ENCODE measurements at regions not wholly inside any gene's neighbourhood (a gene's known extent, or its start where the extent isn't known, plus 50 kb on each side); places are given as distances from the start of the nearest gene placed in this dataset.

DNA sequence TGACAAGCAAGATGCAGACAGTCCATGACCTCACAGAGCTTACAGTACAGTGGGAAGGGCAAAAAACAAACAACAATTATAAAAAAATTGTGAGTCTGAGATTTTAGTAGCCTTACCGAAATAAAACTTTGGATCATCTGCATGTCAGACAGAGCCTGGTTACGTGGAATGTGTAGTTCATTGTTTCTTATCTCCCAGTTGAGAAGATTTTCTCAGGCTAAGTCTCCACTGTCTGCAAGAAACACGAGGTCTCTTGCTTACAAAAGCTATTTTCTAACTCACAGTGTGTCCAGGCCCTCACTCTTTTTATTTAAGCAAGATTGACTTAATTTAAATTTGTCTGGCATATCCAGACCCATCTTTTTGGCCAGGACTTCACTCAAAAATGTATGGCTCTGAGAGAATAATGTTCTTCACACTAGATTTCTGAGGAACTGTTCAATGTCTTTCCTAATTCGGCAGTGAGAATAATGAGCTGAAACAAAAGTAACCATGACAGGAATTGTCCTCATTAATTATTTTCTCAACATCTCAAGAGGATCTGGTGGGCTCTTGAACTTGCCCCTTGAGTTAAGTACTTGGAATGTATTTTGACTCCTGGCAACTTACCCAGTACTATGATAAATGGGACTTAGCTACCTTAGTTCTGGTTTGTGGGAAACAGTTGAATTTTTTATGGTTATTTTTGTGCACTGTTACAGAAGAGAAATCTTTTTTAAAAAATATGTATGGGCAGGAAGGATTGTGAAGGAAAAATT lies 265.1 kb upstream of the COL8A1 start:
- Histone ChIP-seq H3K27me3 (ENCODE audit: insufficient read depth, low read length, poor library complexity) (no peaks in the 10 kb centered on the region), H3K27ac (ENCODE audit: low read depth, low read length) (no peak overlapping the region)

DNA sequence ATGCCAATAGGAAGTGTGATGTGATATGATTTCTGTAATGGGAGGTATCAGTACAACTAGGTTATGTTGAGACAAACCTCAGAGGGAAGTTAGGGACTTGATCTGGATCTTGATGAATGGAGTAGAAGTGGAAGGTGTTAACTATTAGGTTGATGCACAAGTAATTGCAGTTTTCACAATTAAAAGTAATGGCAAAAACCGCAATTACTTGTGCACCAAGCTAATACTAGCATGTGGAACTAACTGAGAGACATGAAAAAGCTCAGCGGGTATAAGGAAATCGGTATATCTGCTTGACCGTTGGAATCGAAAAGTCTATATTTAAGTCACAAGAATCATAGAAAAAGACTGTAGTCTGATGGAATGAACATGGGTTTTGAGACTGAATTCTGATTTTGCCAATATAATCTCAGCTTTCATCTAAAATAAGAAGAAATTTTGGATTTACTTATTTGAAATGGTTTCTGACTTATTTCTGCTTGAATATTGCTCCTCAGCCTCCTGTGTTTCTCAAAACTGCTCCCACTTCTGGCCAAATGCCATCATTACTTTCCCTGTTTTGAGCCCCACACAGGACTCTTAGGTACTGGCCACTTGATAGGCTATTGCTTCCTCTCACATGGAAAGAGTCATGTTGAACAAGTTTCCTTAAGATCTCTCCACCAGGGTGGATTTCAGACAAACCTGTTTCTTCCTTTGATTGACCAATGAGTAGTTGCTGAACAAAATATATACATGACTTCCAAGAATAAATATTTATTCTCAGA lies 271.5 kb upstream of the COL8A1 start:
- no peak overlapping the region for H2BK5ac ChIP-seq (ENCODE audit: low read length)
- DNase-seq = peak; percentile 69
- no peaks in the 10 kb centered on the region for H3K36me3 ChIP-seq (ENCODE audit: control insufficient read depth, insufficient read depth, low read length)
- no peak overlapping the region for H3K4me3 ChIP-seq (ENCODE audit: low read length)
- H3K27ac ChIP-seq (ENCODE audit: low read depth, low read length) = no peak overlapping the region
- no CpG with 5 or more reads among the region's 5 CpGs for WGBS (ENCODE audit: extremely low coverage, insufficient coverage, low lambda C conversion rate)
- H3K23ac ChIP-seq (ENCODE audit: low read length) = no peak overlapping the region
- H3K4me1 ChIP-seq (ENCODE audit: control insufficient read depth, low read depth, low read length) = no peaks in the 10 kb centered on the region
- H3K9ac ChIP-seq (ENCODE audit: low read length) = no peak overlapping the region
- H3K56ac ChIP-seq (ENCODE audit: low read length) = no peak overlapping the region
- H3K4me2 ChIP-seq (ENCODE audit: low read length) = no peak overlapping the region
- H4K5ac ChIP-seq (ENCODE audit: low read length) = no peak overlapping the region
- H3K79me1 ChIP-seq (ENCODE audit: low read length) = no peaks in the 10 kb centered on the region
- no peak overlapping the region for H2BK15ac ChIP-seq (replicated peaks; ENCODE audit: low read depth)
- no peak overlapping the region for H2BK120ac ChIP-seq (ENCODE audit: low read depth, low read length)
- no peak overlapping the region for H3K4ac ChIP-seq (ENCODE audit: low read depth, low read length)
- H4K8ac ChIP-seq (ENCODE audit: low read depth, low read length) = no peak overlapping the region
- H3K79me2 ChIP-seq (ENCODE audit: control insufficient read depth, insufficient read depth, low read length) = no peaks in the 10 kb centered on the region
- no peaks in the 10 kb centered on the region for H3K27me3 ChIP-seq (ENCODE audit: insufficient read depth, low read length, poor library complexity)
- H3K18ac ChIP-seq (ENCODE audit: low read length) = no peak overlapping the region
- no peak overlapping the region for H2AK5ac ChIP-seq (ENCODE audit: low read length)

More for the DNA sequence above, 265.1 kb upstream of the COL8A1 start:
- Histone ChIP-seq H3K18ac (ENCODE audit: low read length) (no peak overlapping the region), H3K4me1 (ENCODE audit: control insufficient read depth, low read depth, low read length) (no peaks in the 10 kb centered on the region), H3K4ac (ENCODE audit: low read depth, low read length) (no peak overlapping the region), H2AK5ac (ENCODE audit: low read length) (no peak overlapping the region), H4K8ac (ENCODE audit: low read depth, low read length) (no peak overlapping the region), H3K56ac (ENCODE audit: low read length) (no peak overlapping the region), H2BK15ac (replicated peaks; ENCODE audit: low read depth) (no peak overlapping the region), H3K4me2 (ENCODE audit: low read length) (no peak overlapping the region), H3K79me2 (ENCODE audit: control insufficient read depth, insufficient read depth, low read length) (no peaks in the 10 kb centered on the region), H2BK120ac (ENCODE audit: low read depth, low read length) (no peak overlapping the region), H3K4me3 (ENCODE audit: low read length) (no peak overlapping the region), H3K79me1 (ENCODE audit: low read length) (no peaks in the 10 kb centered on the region), H4K5ac (ENCODE audit: low read length) (no peak overlapping the region), H3K23ac (ENCODE audit: low read length) (no peak overlapping the region), H3K9ac (ENCODE audit: low read length) (no peak overlapping the region), H3K36me3 (ENCODE audit: control insufficient read depth, insufficient read depth, low read length) (no peaks in the 10 kb centered on the region), H2BK5ac (ENCODE audit: low read length) (no peak overlapping the region)
- no CpG with 5 or more reads among the region's 4 CpGs for WGBS (ENCODE audit: extremely low coverage, insufficient coverage, low lambda C conversion rate)
- DNase-seq = peak; percentile 1

DNA sequence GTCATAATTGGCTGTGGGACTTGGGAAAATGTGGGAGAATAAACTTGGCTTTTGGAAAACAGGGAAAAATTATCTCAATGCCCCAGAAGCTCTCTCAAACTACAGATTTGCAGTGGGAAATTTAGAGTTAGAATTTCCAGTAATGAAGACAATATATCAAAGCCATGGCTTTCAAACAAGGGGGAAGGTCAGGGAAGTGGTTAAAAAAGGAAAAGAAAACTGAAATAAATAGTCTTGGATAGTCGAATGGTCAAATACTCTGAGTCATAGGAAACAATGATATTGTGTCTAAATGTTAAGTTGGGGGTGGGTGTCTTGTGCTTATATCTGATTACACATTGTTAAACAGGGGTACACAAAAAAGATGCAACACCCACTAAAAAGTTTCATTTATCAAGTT lies 272.4 kb upstream of the COL8A1 start:
- Histone ChIP-seq H3K9ac (ENCODE audit: low read length) (no peak overlapping the region), H2AK5ac (ENCODE audit: low read length) (no peak overlapping the region), H2BK15ac (replicated peaks; ENCODE audit: low read depth) (no peak overlapping the region), H3K4me2 (ENCODE audit: low read length) (no peak overlapping the region), H4K8ac (ENCODE audit: low read depth, low read length) (no peak overlapping the region), H3K27me3 (ENCODE audit: insufficient read depth, low read length, poor library complexity) (no peaks in the 10 kb centered on the region), H4K5ac (ENCODE audit: low read length) (no peak overlapping the region), H3K36me3 (ENCODE audit: control insufficient read depth, insufficient read depth, low read length) (no peaks in the 10 kb centered on the region), H3K4ac (ENCODE audit: low read depth, low read length) (no peak overlapping the region), H3K23ac (ENCODE audit: low read length) (no peak overlapping the region), H3K4me3 (ENCODE audit: low read length) (no peak overlapping the region), H3K27ac (ENCODE audit: low read depth, low read length) (no peak overlapping the region), H3K56ac (ENCODE audit: low read length) (no peak overlapping the region), H3K4me1 (ENCODE audit: control insufficient read depth, low read depth, low read length) (no peaks in the 10 kb centered on the region), H3K18ac (ENCODE audit: low read length) (no peak overlapping the region), H2BK5ac (ENCODE audit: low read length) (no peak overlapping the region), H3K79me2 (ENCODE audit: control insufficient read depth, insufficient read depth, low read length) (no peaks in the 10 kb centered on the region), H3K79me1 (ENCODE audit: low read length) (no peaks in the 10 kb centered on the region), H2BK120ac (ENCODE audit: low read depth, low read length) (no peak overlapping the region)
- DNase-seq = no peak
- no CpG with 5 or more reads among the region's 1 CpG for WGBS (ENCODE audit: extremely low coverage, insufficient coverage, low lambda C conversion rate)

DNA sequence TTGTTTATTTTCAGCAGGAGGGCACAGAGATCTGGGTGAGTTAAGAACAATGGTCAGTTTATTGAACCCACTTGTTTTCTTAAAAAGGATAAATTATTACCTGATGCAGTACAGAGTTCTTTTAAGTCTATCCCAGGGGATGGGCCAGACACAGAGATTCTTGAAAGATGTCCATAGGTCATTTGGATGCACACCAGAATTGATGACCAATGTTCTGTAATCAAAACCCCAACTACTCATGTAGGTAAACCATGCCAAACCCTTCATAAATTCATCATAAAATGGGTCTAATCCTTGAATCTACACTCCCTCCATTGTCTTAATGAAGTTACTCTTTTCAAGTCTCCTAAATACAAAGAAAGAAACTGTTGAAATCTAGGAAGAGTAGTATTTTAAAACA lies 273.0 kb upstream of the COL8A1 start:
- H2AK5ac ChIP-seq (ENCODE audit: low read length) = no peak overlapping the region
- H2BK15ac ChIP-seq (replicated peaks; ENCODE audit: low read depth) = no peak overlapping the region
- H3K36me3 ChIP-seq (ENCODE audit: control insufficient read depth, insufficient read depth, low read length) = no peaks in the 10 kb centered on the region
- H2BK5ac ChIP-seq (ENCODE audit: low read length) = no peak overlapping the region
- no peak for DNase-seq
- no peak overlapping the region for H3K9ac ChIP-seq (ENCODE audit: low read length)
- H3K4me1 ChIP-seq (ENCODE audit: control insufficient read depth, low read depth, low read length) = no peaks in the 10 kb centered on the region
- H3K18ac ChIP-seq (ENCODE audit: low read length) = no peak overlapping the region
- no peaks in the 10 kb centered on the region for H3K79me2 ChIP-seq (ENCODE audit: control insufficient read depth, insufficient read depth, low read length)
- H3K23ac ChIP-seq (ENCODE audit: low read length) = no peak overlapping the region
- H3K4ac ChIP-seq (ENCODE audit: low read depth, low read length) = no peak overlapping the region
- H3K79me1 ChIP-seq (ENCODE audit: low read length) = no peaks in the 10 kb centered on the region
- H3K4me2 ChIP-seq (ENCODE audit: low read length) = no peak overlapping the region
- H3K4me3 ChIP-seq (ENCODE audit: low read length) = no peak overlapping the region
- H3K27me3 ChIP-seq (ENCODE audit: insufficient read depth, low read length, poor library complexity) = no peaks in the 10 kb centered on the region
- H2BK120ac ChIP-seq (ENCODE audit: low read depth, low read length) = no peak overlapping the region
- no peak overlapping the region for H4K5ac ChIP-seq (ENCODE audit: low read length)
- no peak overlapping the region for H3K27ac ChIP-seq (ENCODE audit: low read depth, low read length)
- no peak overlapping the region for H4K8ac ChIP-seq (ENCODE audit: low read depth, low read length)
- no peak overlapping the region for H3K56ac ChIP-seq (ENCODE audit: low read length)

DNA sequence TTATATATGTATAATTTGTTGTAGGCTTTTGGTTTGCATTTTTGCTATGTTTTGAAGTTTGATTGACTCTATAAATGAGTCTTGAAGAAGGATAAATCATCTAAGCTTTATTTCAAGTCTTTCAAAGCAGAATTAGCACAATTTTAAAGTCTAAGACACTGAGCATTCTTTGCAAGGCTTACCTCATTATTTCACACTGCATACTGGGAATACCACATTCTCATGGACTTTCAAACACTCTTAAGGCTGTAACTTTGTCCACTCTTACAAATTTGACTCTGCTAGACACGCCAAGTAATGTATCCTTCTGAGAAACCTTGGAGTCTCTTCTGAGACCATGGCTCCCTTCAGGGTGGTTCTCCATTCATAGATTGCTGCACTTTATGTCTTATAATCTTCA lies 281.3 kb upstream of the COL8A1 start:
- Histone ChIP-seq H2BK15ac (replicated peaks; ENCODE audit: low read depth) (no peak overlapping the region), H3K79me2 (ENCODE audit: control insufficient read depth, insufficient read depth, low read length) (no peaks in the 10 kb centered on the region), H3K4me1 (ENCODE audit: control insufficient read depth, low read depth, low read length) (no peaks in the 10 kb centered on the region), H3K79me1 (ENCODE audit: low read length) (no peaks in the 10 kb centered on the region), H2BK5ac (ENCODE audit: low read length) (no peak overlapping the region), H3K4ac (ENCODE audit: low read depth, low read length) (no peak overlapping the region), H3K23ac (ENCODE audit: low read length) (no peak overlapping the region), H4K8ac (ENCODE audit: low read depth, low read length) (no peak overlapping the region), H3K27me3 (ENCODE audit: insufficient read depth, low read length, poor library complexity) (no peaks in the 10 kb centered on the region), H3K27ac (ENCODE audit: low read depth, low read length) (no peak overlapping the region), H3K4me2 (ENCODE audit: low read length) (no peak overlapping the region), H3K9ac (ENCODE audit: low read length) (no peak overlapping the region), H2BK120ac (ENCODE audit: low read depth, low read length) (no peak overlapping the region), H3K56ac (ENCODE audit: low read length) (no peak overlapping the region), H3K4me3 (ENCODE audit: low read length) (no peak overlapping the region), H3K18ac (ENCODE audit: low read length) (no peak overlapping the region), H4K5ac (ENCODE audit: low read length) (no peak overlapping the region), H2AK5ac (ENCODE audit: low read length) (no peak overlapping the region), H3K36me3 (ENCODE audit: control insufficient read depth, insufficient read depth, low read length) (no peaks in the 10 kb centered on the region)
- DNase-seq = no peak
- WGBS (ENCODE audit: extremely low coverage, insufficient coverage, low lambda C conversion rate) = no CpG with 5 or more reads among the region's 1 CpG
